Limb (tissue), 2 donors: ENCODE measurements at regions not wholly inside any gene's neighbourhood (a gene's known extent, or its start where the extent isn't known, plus 50 kb on each side); places are given as distances from the start of the nearest gene placed in this dataset.

Source experiments
- DNase-seq, 2 donors: peaks; one replicate each; pipeline ENCODE4 v3.0.0-alpha.2; 2016; ENCODE audit errors: extremely low spot score in 2 of 2

DNA sequence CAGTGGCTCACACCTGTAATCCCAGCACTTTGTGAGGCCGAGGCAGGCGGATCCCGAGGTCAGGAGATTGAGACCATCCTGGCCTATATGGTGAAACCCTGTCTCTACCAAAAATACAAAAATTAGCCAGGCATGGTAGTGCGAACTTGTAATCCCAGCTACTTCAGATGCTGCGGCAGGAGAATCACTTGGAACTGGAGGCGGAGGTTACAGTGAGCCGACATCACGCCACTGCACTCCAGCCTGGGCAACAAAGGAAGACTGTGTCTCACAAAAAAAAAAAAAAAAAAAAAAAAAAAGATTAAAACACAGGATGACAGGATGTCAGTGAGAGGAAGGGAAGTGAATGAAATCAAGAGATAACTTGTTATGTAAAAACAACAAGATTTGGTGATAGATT lies 1158.5 kb downstream of the PCDH9 start:
- no peak for DNase-seq

DNA sequence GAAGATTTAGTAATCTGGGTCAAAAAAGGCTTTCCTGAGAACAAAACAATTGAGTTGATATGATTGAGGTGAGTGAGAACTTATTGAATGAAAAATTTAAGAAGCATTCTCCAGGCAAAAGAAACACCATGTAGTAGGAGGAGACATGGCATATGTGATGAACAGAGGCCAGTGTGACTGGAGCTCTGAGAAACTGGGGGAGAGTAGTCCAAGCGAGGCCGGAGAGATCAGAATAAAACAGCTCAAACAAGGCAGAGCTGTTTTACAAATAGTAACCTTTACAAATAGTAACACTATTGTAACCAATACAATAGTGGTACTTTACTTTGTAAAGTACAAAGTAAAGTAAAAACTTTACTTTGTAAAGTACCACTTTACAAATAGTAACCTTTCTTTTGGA lies 1159.1 kb downstream of the PCDH9 start:
- no peak for DNase-seq

DNA sequence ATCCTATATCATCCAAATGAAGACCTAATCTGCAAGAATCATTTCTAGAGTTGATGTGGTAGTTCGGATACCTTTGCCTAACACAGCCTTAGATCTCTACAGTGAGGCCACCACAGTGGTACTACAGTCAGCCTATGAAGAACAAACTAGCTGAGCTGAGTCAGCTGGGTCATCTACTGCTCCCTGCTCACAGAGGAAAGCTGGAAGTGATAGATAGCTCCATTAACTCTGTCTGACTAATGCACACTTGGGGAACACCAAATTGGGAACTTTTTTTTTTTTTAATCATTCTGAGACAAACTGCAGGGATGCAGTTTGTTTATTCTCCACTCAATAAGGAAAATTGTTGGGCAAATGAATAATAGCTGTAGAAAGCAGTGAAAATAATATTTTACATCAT lies 1160.6 kb downstream of the PCDH9 start:
- no peak for DNase-seq

DNA sequence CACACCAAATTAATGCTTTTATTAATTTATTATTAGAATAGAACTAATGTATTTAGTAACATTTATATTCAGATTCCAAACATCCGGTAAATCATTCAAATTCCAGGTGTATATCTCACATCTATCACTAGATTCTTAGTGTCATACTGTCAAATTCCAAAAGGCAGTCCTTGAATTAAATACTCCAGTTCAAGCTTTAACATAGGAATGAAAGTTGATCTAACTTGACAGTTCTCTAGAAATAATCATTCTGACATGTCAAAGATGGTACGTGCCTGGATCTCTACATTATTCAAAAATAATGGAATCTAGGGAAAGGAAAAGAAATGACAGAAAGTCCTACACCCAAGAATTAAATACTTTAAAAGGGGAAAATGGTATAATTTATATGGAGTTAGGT lies 1161.5 kb downstream of the PCDH9 start:
- DNase-seq: no peak

DNA sequence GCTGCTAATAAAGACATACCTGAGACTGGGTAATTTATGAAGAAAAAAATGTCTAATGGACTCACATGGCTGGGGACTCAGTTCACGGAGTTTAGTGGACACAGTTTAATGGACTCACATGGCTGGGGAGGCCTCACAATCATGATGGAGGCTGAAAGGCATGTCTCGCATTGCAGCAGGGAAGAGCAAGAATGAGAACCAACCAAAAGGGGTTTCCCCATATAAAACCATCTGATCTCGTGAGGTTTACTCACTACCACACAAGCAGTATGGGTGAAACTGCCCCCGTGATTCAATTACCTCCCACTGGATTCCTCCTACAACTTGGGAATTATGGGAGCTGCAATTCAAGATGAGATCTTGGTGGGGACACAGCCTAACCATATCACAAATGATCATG lies 1181.2 kb downstream of the PCDH9 start:
- no peak for DNase-seq

DNA sequence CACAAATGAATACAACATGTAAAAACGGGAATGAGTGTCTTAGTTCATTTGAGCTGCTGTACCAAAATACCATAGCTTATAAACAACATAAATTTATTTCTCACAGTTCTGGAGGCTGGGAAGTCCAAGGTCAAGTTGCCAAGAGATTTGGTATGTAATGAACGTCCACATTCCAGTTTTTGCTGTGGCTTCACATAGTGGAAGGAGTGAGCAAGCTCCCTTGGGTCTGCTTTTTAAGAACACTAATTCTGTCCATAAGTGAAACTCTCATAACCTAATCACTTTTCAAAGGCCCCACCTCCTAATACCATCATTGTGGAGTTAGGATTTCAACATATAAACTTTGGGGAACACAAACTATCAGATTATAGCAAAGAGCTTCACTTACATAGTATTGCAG lies 1189.6 kb downstream of the PCDH9 start:
- no peak for DNase-seq

DNA sequence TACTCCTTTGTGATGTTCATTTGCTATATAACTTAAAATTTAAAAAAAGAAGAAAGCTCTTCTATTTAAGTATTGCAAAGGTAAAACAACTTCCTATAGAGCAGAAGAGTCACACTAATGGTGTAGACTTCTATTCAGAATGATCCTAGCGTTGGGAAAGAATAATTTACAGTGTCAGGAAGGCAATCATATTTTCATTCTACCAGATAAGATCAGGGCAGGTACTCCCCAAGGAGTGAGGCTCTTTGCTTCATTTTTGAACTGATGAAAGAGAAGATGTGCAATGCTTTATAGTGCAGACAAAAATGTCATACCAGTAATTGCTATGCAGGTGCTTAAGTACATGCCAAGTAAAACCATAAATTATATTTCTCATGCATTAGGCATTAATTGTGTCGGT lies 1193.0 kb downstream of the PCDH9 start:
- DNase-seq: no peak

DNA sequence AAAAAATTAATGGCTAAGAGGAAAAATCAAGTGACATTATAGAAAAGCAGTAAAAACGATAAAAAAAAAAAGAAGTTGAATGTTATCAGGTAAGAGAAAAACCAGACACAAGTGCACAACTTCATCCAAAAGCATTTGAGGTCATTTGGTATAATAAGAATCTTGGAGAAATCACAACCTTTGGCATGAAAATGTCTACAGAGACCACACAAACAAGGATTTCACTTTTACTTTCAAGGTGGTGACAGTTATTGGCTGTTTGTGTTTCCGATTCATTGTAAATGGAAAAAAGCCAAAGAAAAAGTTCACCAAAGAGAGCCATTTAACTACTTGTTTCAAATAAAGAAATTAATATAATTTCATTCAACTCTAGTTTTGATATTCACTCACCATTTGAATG lies 1193.5 kb downstream of the PCDH9 start:
- no peak for DNase-seq

DNA sequence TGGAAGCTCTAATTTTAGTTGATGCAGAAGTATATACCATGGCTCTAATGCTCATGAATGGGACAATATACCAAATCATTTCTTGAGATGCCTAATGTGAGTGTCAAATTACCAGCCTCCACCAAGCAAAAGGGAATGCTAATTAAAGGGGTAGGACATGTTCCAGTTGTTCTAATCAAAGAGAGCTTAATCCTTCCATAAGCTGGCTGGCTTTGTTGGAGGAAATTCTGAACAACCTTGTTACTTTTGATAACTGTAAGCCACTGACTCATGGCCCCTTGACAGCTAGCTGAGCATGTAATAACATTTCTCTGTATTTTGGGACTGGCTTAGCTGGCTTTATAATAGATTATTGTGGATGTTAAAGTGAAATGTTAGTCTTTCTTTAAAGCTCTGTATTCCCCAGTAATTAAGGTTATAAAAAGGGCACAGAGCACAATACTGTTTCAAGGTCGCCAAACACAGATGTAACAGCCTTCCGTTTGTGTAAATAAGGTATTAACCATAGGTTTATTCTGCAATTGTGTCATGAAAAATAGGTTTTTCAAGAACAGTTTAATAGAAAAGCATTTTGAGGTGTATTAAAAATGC lies 1194.0 kb downstream of the PCDH9 start:
- DNase-seq: no peak

DNA sequence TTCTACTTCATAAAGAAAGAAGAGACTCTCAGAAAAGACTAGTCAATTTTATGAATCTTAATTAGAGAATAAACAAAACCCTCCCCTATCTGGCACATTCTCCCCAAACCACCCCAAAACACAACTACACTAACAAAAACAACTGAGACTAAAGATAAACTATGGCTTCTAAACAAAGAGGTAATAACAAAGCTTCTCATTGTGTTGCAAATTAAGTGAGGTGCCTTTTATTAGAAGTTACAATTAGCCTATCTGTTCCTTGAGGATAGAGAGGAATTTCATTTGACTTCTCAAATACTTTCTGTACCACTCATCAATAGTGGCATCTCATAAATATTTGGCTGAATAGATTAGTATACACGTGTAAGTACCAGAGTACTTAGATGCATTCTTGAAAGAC lies 1196.2 kb downstream of the PCDH9 start:
- DNase-seq: no peak

DNA sequence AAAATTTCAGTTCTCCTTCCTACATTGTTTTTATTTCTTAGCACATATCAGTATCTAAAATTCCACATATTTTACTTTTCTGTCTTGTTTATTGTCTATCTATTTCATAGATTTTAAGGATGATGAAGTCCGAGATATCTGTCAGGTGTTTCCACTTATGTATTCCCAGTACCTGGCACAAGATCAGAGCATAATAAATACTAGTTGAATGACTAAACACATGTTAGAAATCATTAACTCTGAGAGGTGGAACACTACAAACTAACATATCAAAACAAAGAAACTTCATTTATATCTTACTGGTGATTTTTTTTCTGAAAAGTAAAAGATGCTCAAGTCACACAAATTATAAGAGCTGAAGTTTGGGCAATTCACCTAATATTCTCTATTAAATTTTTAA lies 1208.3 kb downstream of the PCDH9 start:
- DNase-seq: no peak

DNA sequence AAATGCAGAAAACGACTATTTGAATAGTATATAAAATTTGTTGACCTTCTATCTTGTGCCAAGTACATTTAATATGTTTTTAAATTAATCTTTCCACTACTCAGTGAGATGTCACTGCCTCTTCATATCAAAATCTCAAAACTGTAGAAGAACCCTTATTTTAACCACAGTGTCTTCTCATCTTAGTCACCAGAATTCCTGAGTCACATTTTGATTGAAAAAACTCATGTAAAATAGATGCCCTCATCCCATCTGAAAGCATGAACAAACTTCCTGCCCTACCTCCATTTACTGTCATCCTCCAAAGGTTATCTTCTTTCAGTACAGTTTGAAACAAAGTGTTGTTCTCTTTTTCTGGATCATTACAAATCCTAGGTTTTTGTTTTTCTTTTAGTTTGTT lies 1215.4 kb downstream of the PCDH9 start:
- no peak for DNase-seq

DNA sequence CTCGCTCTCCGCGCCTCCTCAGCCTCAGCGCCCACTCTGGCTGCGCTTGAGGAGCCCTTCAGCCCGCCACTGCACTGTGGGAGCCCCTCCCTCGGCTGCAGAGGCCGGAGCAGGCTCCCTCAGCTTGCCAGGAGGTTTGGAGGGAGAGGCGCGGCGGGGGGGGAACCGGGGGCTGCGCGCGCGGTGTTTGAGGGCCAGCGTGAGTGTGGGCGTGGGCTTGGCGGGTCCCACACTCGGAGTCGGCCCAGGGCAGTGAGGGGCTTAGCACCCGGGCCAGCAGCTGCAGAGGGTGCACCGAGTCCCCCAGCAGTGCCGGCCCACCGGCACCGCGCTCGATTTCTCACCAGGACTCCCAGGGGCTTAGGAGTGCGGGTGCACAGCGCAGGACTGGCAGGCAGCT lies 1220.9 kb downstream of the PCDH9 start:
- DNase-seq: no peak

DNA sequence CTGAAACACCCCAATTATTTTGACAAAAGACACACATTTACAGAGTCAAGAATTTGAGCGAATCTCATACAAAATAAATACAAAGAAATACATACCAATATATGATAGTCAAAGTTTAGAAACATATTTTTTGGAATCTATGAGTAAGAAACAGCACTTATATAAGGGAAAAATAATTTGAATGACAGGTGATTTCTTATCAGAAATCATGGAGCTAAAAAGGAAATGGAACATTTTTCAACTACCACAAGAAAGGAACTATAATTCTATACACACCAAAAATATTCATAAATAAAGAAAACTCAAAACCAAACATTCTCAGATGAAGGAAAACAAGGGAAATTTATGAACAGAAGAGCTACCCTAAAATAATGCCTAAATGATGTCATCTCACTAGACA lies 1226.6 kb downstream of the PCDH9 start:
- no peak for DNase-seq

DNA sequence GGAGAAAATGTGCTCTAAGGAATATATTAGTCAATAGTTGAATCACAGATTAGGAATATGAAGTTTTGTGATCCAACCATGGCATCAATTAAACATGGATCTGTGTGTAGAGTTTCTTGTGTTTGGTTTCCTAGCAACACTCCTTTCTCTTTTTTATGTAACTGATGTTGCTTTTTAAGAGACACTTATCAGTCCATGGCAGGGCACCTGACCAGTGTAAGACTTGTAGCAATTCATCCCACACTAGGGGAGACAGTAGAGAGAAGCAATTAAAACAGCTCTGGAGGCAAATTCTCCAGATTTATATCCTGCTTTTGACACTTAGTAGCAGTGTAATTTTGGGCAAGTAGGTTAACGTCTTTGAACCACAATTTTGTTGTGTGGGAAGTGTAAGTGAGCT lies 1229.0 kb downstream of the PCDH9 start:
- no peak for DNase-seq

DNA sequence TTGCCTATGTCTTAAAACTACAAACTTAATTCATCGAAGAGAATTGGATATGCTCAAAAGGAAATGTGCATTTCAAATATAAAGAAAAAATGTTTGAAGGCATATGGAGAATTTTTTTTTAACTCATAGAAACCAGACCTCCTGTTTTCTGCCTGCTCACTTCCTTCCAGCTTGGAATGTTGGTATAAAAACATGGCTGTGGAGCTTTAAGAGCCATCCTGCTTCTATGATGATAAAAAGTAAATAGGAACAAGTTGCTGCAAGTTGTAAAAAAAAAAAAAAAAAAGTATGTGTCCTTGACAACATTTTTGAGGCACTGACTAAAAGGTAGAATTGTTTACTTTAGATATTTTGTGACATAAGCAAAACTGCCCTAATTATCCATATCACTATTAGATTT lies 1230.7 kb downstream of the PCDH9 start:
- no peak for DNase-seq

DNA sequence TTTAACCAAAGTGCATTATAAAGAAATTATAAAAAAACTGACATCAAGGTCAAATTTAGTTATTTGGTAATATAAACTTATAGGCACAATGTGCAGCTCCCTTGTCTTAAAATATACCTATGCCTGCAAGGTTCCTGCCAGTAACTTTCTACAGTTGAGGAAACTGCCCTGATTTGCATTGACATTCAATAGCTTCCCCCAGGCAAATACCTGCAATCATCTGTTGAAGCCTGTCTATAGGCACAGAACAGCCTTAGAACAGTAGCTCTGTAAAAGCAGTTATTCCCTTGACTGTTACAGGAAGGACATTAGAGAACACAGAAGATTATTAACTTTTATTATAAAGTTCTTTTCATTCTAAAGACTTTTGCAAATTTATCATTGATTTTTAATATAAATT lies 1239.5 kb downstream of the PCDH9 start:
- DNase-seq: no peak

DNA sequence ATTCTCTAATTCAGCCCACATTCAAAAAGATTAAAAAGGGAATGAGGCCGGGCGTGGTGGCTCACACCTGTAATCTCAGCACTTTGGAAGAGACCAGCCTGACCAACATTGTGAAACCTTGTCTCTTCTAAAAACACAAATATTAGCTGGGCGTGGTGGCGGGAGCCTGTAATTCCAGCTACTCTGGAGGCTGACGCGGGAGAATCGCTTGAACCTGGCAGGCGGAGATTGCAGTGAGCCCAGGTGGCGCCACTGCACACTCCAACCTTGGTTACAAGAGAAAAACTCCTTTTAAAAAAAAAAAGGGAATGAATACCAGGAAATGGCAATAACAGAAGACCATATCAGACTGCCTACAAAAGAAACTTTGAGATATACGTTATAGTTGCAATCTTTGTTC lies 1244.5 kb downstream of the PCDH9 start:
- no peak for DNase-seq

DNA sequence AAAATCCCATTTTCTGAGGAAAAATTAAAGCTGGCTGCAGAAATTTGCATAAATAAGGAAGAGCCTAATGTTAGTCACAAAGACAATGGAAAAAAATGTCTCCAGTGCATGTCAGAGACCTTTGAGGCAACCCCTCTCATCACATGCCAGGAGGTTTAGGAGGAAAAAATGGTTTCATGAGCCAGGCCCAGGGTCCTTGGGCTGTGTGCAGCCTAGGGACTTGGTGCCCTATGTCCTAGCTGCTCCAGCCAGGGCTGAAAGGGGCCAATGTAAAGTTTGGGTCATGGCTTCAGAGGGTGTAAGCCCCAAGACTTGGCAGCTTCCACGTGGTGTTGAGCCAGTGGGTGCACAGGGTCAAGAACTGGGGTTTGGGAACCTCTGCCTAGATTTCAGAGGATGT lies 1252.6 kb downstream of the PCDH9 start:
- DNase-seq: no peak

DNA sequence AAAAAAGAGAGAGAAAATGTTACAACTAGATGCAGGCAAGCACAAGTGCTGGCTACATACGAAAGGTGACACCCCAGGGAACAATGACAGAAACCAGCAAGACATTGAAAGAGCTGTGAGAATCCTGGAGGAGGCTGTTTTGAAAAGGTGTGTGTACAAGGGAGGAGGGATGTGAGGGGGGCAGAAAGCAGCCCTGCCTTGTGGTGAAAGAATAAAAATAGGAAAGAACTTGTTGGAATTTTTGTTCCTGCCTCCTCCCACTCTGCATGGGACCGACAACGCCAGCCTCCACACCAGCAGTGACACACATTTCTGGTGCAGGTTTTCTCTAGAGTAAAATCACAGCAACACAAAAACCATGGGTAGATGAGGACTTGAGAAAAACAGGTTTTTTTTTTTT lies 1258.6 kb downstream of the PCDH9 start:
- no peak for DNase-seq

DNA sequence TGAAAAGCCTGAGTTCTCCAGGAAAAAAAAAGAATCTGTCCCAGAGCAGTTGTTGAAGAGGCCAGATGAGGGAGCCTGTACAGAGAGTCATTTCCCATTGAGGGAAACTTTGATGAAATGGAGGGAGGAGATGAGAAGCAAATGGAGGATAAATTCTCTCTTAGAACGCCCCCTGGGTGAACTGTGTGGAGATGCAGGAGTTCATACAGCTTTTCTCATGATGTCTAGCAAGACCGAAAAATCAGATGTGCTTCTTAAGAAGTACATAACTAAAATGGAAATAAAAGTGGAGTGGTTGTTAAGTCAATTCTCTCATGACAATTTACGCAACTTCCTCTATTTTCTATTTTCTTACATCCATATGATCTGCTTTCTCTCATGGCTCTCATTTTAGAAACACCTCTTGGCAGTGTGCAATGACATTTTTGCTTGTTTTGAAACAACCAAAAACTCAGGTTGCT lies 1263.1 kb downstream of the PCDH9 start:
- DNase-seq: no peak

DNA sequence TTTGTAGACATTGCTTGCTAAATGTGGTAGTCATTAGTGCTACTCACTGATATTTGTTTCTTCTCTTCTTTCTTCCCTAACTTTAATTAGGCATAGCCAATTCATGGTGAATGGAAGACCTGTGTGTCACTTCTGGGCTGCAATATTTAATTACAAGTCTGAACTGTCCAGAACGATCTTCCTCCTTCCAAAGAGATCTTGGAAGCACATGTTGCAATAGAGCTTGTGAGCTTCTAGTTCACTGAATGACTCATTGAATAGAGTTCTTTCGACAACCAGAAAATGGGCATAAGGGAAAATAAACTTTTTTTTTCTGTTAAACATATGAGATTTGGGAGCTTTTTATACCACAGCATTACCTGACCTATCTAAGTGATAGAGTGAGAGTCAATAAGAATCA lies 1264.6 kb downstream of the PCDH9 start:
- DNase-seq: no peak

DNA sequence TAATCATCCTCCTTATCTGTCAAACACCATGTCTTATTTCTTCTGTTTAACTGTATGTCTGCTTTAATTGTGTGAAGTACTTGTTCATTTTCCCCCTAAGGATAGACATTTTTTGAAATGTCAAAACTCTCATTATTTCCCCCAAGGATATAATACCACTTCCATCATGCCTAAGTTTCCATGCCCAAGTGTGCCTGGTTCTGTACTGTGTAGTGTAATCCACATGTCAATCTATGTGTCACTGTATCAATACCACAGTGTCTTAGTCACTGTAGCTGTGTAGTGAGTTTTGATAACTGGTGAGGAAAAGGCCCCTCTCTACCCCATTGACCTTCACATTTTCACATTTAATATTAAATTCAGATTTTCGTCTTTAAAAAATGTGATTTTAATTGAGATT lies 1265.5 kb downstream of the PCDH9 start:
- no peak for DNase-seq

DNA sequence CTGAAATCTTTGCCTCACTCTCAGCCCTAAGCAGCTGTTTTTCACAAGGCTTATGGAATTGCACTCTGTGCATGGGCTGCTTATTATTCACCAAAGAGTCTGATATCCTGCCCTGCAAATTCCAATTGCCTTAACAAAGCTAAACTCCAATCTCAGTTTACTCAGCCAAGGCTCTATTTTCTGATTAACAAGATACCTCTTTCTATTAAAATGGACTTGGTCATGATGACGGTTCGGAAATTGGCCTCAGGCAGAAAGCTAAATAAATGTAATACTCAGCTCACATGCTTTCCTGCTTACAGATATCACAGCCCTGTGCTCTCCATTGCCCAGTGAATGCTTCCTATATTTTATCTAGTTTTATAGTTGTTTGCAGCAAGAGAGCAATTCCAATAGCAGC lies 1270.8 kb downstream of the PCDH9 start:
- no peak for DNase-seq
